Prostate gland (tissue), 2 donors: ENCODE measurements at regions not wholly inside any gene's neighbourhood (a gene's known extent, or its start where the extent isn't known, plus 50 kb on each side); places are given as distances from the start of the nearest gene placed in this dataset.
"Not testable (repeated sequence)": the region's sequence is repeated elsewhere in the genome, so short reads cannot be mapped to it uniquely, and the experiment has no call there.

ENCODE experiments used
- DNase-seq: peaks from one replicate; pipeline ENCODE4 v3.0.0-alpha.2; 2019; ENCODE audit warnings: low spot score
- H3K27ac ChIP-seq, 2 donors: fragments of 200-600 bp; sonication (generic); 2 replicates each; pipeline ENCODE4 v1.5.1; 2017 to 2019
- H3K27me3 ChIP-seq: fragments of 200-600 bp; sonication (generic); replicated peaks from 2 replicates; pipeline ENCODE4 v1.5.1; 2019; ENCODE audit not compliant: insufficient read depth
- H3K36me3 ChIP-seq, 2 donors: fragments of 200-600 bp; sonication (generic); 1 replicate in 1 of 2; 2 replicates in 1 of 2; pipeline versions ENCODE4 v1.5.1 to v1.8.1; 2017 to 2019
- H3K4me1 ChIP-seq: fragments of 200-600 bp; sonication (generic); replicated peaks from 2 replicates; pipeline ENCODE4 v1.5.1; 2019
- H3K4me3 ChIP-seq, 2 donors: fragments of 200-600 bp; sonication (generic); 2 replicates each; pipeline ENCODE4 v1.5.1; 2017 to 2019
- H3K9me3 ChIP-seq: fragments of 200-600 bp; sonication (generic); 2 replicates; pipeline ENCODE4 v1.5.1; 2017
- POLR2A ChIP-seq: fragments of 450-650 bp; IDR thresholded peaks from one replicate; pipeline ENCODE4 v1.6.1; 2016; ENCODE audit warnings: antibody characterized with exemption, mild to moderate bottlenecking
- POLR2AphosphoS5 ChIP-seq: sonication (generic); formaldehyde crosslinking; IDR thresholded peaks from one replicate; pipeline ENCODE4 v1.6.1; 2017; ENCODE audit warnings: antibody characterized with exemption
- WGBS: methylation state at CpG from one replicate; pipeline ENCODE4 v1.1.5; 2018; 5-methylcytosine and 5-hydroxymethylcytosine counted together
- intact Hi-C: fragments of 100-400 bp; cut with DNase I; formaldehyde crosslinking; loops from one replicate; pipeline ENCODE4 v1.14.2; 2022
- TF ChIP-seq, protein P1 (sequence below), 4 experiments: fragments of 200-600 bp in 2 of 4; fragments of 450-650 bp in 2 of 4; sonication (generic) in 2 of 4; IDR thresholded peaks; 1 replicate in 3 of 4; 2 replicates in 1 of 4; pipeline ENCODE4 v1.5.1; 2016 to 2019; ENCODE audit warnings: antibody characterized with exemption in 4 of 4, mild to moderate bottlenecking in 2 of 4, moderate library complexity in 2 of 4

DNA sequence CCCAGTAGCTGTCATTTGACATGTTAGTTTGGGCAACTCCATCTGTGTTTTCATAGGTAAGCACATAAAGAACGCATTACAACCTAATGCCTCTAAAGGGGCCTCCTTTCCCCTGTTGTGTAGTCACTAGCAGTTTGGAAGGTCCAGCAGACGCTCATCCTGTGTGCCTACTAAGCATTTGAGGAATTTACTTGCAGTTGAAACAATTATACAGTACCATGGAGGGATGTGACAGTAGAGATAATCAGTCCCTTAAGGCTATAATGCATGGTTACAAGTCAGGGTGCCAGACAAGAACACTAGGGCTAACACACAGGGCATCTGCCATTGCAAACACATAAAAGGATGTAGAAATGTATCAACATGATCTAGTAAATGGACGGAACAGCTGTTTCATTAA is 138.3 kb downstream of the PCDH10 start:
- Histone ChIP-seq H3K4me3 (no peak overlapping the region), H3K4me1 (no peaks in the 10 kb centered on the region), H3K9me3 (no peaks in the 10 kb centered on the region), H3K27me3 (no peaks in the 10 kb centered on the region), H3K36me3 (no peaks in the 10 kb centered on the region), H3K27ac (no peak overlapping the region)
- WGBS = 74% methylated on average over 3 of the region's 3 CpGs
- intact Hi-C loops = no loop called here
- DNase-seq = no peak
- no peak for TF ChIP-seq POLR2A
- TF ChIP-seq, protein P1, sequence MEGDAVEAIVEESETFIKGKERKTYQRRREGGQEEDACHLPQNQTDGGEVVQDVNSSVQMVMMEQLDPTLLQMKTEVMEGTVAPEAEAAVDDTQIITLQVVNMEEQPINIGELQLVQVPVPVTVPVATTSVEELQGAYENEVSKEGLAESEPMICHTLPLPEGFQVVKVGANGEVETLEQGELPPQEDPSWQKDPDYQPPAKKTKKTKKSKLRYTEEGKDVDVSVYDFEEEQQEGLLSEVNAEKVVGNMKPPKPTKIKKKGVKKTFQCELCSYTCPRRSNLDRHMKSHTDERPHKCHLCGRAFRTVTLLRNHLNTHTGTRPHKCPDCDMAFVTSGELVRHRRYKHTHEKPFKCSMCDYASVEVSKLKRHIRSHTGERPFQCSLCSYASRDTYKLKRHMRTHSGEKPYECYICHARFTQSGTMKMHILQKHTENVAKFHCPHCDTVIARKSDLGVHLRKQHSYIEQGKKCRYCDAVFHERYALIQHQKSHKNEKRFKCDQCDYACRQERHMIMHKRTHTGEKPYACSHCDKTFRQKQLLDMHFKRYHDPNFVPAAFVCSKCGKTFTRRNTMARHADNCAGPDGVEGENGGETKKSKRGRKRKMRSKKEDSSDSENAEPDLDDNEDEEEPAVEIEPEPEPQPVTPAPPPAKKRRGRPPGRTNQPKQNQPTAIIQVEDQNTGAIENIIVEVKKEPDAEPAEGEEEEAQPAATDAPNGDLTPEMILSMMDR (IDR thresholded peaks at IDR 0.05) = no peak
- TF ChIP-seq POLR2AphosphoS5 = no peak

DNA sequence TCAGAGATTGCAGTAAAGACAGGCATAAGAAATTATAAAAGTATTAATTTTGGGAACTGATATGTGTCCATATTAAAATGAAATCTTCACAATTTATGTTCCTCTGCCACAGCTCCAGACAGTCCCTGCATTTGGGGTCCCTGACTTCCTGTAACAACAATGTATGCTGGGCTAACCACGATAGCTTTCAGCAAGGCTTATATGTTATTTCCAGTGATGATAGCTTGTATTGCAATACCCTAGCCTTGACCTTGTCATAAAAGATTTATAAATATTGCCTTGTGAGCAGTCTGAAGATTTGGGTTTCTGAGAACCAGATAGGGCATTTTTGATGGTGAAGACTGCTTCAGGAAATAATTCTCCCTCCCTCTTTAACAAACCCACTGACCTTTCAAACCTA is 129.5 kb downstream of the PCDH10 start:
- H3K9me3 ChIP-seq = no peaks in the 10 kb centered on the region
- H3K4me3 ChIP-seq = no peak overlapping the region
- no peak for DNase-seq
- H3K4me1 ChIP-seq = no peaks in the 10 kb centered on the region
- H3K27me3 ChIP-seq = no peaks in the 10 kb centered on the region
- TF ChIP-seq POLR2AphosphoS5 = no peak
- TF ChIP-seq, protein P1 (IDR thresholded peaks at IDR 0.05) = no peak
- no peak for TF ChIP-seq POLR2A
- 81% methylated on average over 1 of the region's 1 CpG for WGBS
- H3K27ac ChIP-seq = no peak overlapping the region
- no peaks in the 10 kb centered on the region for H3K36me3 ChIP-seq
- intact Hi-C loops = no loop called here

DNA sequence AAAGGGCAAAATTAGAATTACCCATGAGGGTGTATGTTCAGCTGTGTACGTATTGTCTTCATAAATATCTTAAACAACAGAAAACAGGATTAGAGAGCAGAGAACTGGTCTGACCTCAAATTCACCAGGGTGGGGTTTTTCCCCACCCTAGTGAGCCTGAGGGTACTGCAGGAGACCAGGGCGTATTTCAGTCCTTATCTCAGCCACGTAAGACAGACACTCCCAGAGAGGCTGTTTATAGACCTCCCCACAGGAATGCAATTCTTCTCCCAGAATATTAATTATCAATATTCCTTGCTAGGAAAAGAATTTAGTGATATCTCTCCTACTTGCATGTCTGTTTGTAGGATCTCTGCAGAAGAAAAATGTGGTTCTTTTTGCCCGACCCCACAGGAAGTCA is 128.8 kb downstream of the PCDH10 start:
- H3K4me1 ChIP-seq, H3K27me3 ChIP-seq, intact Hi-C loops, H3K36me3 ChIP-seq, DNase-seq, H3K4me3 ChIP-seq, H3K27ac ChIP-seq, H3K9me3 ChIP-seq: not testable (repeated sequence)
- WGBS = 89% methylated on average over 4 of the region's 4 CpGs

DNA sequence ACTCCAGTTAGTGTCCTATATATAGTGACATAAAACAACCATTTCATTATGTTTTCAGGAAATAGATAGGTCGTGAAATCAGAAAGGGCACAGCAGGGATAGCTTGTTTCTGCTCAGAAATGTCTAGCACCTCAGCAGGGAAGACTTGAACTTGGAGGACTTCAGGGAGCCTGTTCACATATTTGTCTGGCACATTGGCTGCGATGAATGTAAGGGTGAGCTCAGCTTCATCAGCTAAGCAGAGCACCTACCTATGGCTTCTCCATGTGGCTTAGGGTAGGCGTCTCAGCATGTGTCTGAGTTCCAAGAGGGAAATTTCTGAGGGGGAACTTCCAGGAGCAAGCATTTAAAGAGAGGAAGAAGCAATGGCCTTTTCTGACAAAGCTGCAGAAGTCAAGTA is 126.2 kb downstream of the PCDH10 start:
- H3K27me3 ChIP-seq = no peaks in the 10 kb centered on the region
- no peak for DNase-seq
- no peak overlapping the region for H3K27ac ChIP-seq
- TF ChIP-seq POLR2AphosphoS5 = no peak
- TF ChIP-seq, protein P1 (IDR thresholded peaks at IDR 0.05) = no peak
- no peak for TF ChIP-seq POLR2A
- no peaks in the 10 kb centered on the region for H3K4me1 ChIP-seq
- 84% methylated on average over 3 of the region's 3 CpGs for WGBS
- no peaks in the 10 kb centered on the region for H3K9me3 ChIP-seq
- intact Hi-C loops = no loop called here
- no peak overlapping the region for H3K4me3 ChIP-seq
- H3K36me3 ChIP-seq = no peaks in the 10 kb centered on the region

DNA sequence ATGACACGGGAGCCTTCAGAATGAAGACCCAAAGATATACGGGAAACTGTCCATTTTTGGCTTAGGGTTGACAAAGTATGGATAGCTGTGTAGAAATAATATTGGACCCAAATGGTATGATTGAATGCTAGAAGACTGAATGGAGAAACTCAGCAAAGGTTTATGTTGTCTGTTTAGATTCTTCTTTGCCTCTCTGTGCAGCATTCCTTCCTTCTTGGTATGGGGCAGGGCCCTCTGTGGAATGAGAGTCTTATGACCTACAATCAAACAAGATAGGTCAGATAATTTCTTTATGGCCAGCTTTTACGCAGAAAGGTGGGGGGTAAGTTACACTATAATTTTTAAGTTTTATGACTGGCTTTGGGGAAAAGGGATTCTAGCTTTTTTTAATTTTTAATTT is 124.3 kb downstream of the PCDH10 start:
- WGBS = 52% methylated on average over 3 of the region's 3 CpGs
- TF ChIP-seq, protein P1 (IDR thresholded peaks at IDR 0.05) = no peak
- TF ChIP-seq POLR2AphosphoS5 (no peak), POLR2A (no peak)
- no peaks in the 10 kb centered on the region for H3K9me3 ChIP-seq
- H3K4me1 ChIP-seq = no peaks in the 10 kb centered on the region
- intact Hi-C loops = no loop called here
- no peaks in the 10 kb centered on the region for H3K36me3 ChIP-seq
- DNase-seq = no peak
- H3K27ac ChIP-seq = no peak overlapping the region
- H3K27me3 ChIP-seq = no peaks in the 10 kb centered on the region
- no peak overlapping the region for H3K4me3 ChIP-seq
